ENCODE measurements at regions not wholly inside any gene's neighbourhood (a gene's known extent, or its start where the extent isn't known, plus 50 kb on each side); places are given as distances from the start of the nearest gene placed in this dataset.

DNA sequence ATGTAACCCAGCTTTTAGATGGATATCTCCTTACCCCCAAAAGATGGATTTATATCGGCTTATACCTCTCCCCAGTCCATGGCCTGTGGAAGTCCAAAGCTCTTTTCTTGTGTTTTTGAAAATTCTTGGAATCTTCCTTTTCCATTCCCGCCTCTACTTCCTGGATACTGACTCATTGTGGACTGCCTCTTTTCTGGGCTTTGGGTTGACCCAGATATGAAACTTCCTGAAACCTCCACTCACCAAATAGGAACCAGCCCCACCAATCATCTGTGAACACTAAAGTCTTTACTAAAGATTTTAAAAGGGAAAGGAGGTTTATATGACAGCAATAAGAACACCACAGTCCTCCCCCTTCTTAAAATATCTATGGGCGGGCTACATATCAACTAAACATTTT, 163.4 kb upstream of the SYN3 start:
- Histone ChIP-seq H3K4me1 (ENCODE audit: control insufficient read depth, insufficient read depth, low read length) (no peaks in the 10 kb centered on the region), H3K27ac (ENCODE audit: control insufficient read depth, insufficient read depth) (no peak overlapping the region), H3K4me3 (no peak overlapping the region), H4K20me1 (ENCODE audit: control insufficient read depth, insufficient read depth) (no peaks in the 10 kb centered on the region), H3K27me3 (replicated peaks in 1 of 2; ENCODE audit: control insufficient read depth in 2 of 2, insufficient read depth in 2 of 2, low read length in 1 of 2) (no peaks in the 10 kb centered on the region), H3K4me2 (ENCODE audit: control insufficient read depth, insufficient read depth) (no peak overlapping the region), H3K79me2 (ENCODE audit: control insufficient read depth, insufficient read depth, low read length) (no peaks in the 10 kb centered on the region), H3K36me3 (ENCODE audit: control insufficient read depth in 2 of 2, insufficient read depth in 2 of 2, low read length in 1 of 2) (no peaks in the 10 kb centered on the region), H3K9me3 (replicated peaks; ENCODE audit: control insufficient read depth, insufficient read depth, low read length) (no peaks in the 10 kb centered on the region; the same call in 2 of the 3 replicates), H2AFZ (ENCODE audit: control insufficient read depth, low read depth, low read length) (no peak overlapping the region), H3K9ac (ENCODE audit: control insufficient read depth, insufficient read depth, low read length) (no peak overlapping the region)
- no peak for FAIRE-seq
- no peak for ATAC-seq
- no TSS peak for BruUV-seq (replicated peaks)
- CTCF ChIA-PET, result interaction anchor here (2.1 kb wide), 1 partner anchor 12 kb away, joined by 12 read pairs; no protein-coding TSS in a partner anchor
- WGBS (ENCODE audit: insufficient coverage, insufficient replicate concordance, low lambda C conversion rate, missing lambda C conversion rate), result 14% methylated on average over 3 of the region's 3 CpGs
- DNase-seq (ENCODE audit: low read depth, low spot score), result no peak
- in situ Hi-C loops (cut with MboI) (no loop called here), intact Hi-C loops (cut with micrococcal nuclease; ENCODE audit: unreplicated experiment) (no loop called here)
- RAD21 ChIA-PET (ENCODE audit: unreplicated experiment), result interaction anchor here (1.3 kb wide), 1 partner anchor 53 kb away, joined by 4 read pairs; no protein-coding TSS in a partner anchor
- SMC1A ChIA-PET (ENCODE audit: uncharacterized antibody, unreplicated experiment), result interaction anchor here (0.7 to 1.5 kb wide), 2 partner anchors 8 to 12 kb away, joined by 4 read pairs; no protein-coding TSS in a partner anchor
- POLR2A ChIA-PET, result no interaction called here
- TF ChIP-seq, protein P1, sequence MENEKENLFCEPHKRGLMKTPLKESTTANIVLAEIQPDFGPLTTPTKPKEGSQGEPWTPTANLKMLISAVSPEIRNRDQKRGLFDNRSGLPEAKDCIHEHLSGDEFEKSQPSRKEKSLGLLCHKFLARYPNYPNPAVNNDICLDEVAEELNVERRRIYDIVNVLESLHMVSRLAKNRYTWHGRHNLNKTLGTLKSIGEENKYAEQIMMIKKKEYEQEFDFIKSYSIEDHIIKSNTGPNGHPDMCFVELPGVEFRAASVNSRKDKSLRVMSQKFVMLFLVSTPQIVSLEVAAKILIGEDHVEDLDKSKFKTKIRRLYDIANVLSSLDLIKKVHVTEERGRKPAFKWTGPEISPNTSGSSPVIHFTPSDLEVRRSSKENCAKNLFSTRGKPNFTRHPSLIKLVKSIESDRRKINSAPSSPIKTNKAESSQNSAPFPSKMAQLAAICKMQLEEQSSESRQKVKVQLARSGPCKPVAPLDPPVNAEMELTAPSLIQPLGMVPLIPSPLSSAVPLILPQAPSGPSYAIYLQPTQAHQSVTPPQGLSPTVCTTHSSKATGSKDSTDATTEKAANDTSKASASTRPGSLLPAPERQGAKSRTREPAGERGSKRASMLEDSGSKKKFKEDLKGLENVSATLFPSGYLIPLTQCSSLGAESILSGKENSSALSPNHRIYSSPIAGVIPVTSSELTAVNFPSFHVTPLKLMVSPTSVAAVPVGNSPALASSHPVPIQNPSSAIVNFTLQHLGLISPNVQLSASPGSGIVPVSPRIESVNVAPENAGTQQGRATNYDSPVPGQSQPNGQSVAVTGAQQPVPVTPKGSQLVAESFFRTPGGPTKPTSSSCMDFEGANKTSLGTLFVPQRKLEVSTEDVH (IDR thresholded peaks at IDR 0.05; ENCODE audit: low read depth, partially characterized antibody), result no peak
- TF ChIP-seq SMAD1 (IDR thresholded peaks at IDR 0.05; ENCODE audit: low read depth, partially characterized antibody) (no peak), RFX5 (IDR thresholded peaks at IDR 0.05; ENCODE audit: low read depth, low read length) (no peak), POLR2AphosphoS2 (IDR thresholded peaks at IDR 0.05; ENCODE audit: low read depth, low read length) (no peak), MTA2 (IDR thresholded peaks at IDR 0.05; ENCODE audit: low read depth) (no peak), CBFB (IDR thresholded peaks at IDR 0.05; ENCODE audit: low read depth) (no peak), RAD51 (IDR thresholded peaks at IDR 0.05) (no peak)
- TF ChIP-seq, protein P2, sequence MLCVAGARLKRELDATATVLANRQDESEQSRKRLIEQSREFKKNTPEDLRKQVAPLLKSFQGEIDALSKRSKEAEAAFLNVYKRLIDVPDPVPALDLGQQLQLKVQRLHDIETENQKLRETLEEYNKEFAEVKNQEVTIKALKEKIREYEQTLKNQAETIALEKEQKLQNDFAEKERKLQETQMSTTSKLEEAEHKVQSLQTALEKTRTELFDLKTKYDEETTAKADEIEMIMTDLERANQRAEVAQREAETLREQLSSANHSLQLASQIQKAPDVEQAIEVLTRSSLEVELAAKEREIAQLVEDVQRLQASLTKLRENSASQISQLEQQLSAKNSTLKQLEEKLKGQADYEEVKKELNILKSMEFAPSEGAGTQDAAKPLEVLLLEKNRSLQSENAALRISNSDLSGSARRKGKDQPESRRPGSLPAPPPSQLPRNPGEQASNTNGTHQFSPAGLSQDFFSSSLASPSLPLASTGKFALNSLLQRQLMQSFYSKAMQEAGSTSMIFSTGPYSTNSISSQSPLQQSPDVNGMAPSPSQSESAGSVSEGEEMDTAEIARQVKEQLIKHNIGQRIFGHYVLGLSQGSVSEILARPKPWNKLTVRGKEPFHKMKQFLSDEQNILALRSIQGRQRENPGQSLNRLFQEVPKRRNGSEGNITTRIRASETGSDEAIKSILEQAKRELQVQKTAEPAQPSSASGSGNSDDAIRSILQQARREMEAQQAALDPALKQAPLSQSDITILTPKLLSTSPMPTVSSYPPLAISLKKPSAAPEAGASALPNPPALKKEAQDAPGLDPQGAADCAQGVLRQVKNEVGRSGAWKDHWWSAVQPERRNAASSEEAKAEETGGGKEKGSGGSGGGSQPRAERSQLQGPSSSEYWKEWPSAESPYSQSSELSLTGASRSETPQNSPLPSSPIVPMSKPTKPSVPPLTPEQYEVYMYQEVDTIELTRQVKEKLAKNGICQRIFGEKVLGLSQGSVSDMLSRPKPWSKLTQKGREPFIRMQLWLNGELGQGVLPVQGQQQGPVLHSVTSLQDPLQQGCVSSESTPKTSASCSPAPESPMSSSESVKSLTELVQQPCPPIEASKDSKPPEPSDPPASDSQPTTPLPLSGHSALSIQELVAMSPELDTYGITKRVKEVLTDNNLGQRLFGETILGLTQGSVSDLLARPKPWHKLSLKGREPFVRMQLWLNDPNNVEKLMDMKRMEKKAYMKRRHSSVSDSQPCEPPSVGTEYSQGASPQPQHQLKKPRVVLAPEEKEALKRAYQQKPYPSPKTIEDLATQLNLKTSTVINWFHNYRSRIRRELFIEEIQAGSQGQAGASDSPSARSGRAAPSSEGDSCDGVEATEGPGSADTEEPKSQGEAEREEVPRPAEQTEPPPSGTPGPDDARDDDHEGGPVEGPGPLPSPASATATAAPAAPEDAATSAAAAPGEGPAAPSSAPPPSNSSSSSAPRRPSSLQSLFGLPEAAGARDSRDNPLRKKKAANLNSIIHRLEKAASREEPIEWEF (IDR thresholded peaks at IDR 0.05; ENCODE audit: insufficient replicate concordance, low read depth, low read length), result no peak
- TF ChIP-seq, protein P3, sequence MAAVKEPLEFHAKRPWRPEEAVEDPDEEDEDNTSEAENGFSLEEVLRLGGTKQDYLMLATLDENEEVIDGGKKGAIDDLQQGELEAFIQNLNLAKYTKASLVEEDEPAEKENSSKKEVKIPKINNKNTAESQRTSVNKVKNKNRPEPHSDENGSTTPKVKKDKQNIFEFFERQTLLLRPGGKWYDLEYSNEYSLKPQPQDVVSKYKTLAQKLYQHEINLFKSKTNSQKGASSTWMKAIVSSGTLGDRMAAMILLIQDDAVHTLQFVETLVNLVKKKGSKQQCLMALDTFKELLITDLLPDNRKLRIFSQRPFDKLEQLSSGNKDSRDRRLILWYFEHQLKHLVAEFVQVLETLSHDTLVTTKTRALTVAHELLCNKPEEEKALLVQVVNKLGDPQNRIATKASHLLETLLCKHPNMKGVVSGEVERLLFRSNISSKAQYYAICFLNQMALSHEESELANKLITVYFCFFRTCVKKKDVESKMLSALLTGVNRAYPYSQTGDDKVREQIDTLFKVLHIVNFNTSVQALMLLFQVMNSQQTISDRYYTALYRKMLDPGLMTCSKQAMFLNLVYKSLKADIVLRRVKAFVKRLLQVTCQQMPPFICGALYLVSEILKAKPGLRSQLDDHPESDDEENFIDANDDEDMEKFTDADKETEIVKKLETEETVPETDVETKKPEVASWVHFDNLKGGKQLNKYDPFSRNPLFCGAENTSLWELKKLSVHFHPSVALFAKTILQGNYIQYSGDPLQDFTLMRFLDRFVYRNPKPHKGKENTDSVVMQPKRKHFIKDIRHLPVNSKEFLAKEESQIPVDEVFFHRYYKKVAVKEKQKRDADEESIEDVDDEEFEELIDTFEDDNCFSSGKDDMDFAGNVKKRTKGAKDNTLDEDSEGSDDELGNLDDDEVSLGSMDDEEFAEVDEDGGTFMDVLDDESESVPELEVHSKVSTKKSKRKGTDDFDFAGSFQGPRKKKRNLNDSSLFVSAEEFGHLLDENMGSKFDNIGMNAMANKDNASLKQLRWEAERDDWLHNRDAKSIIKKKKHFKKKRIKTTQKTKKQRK (IDR thresholded peaks at IDR 0.05; ENCODE audit: low read depth, low read length), result no peak
